ENCODE measurements at regions not wholly inside any gene's neighbourhood (a gene's known extent, or its start where the extent isn't known, plus 50 kb on each side); places are given as distances from the start of the nearest gene placed in this dataset.

DNA sequence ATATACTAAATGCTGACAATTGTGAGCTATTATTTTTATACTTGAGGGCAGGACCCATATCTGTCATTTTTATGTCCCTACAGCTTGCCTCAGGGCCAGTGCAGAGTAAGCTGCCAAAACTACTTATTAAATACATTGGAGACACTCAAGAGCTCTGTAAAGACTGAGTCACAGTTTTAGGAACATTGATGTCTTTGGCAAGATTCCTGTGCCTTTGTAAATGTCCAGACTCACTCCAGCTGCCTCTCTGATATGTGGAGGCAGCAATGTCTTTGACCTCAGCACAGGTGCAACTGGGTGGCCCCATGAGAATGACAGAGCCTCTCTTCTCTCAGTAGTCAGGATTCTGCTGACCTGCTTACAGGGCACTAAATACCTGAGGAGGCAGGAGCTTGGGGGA, 363.2 kb downstream of the OSTF1 start:
- Histone ChIP-seq H3K9me2 (ENCODE audit: insufficient read depth) (no peaks in the 10 kb centered on the region), H3F3A (ENCODE audit: insufficient read depth, low read depth) (no peaks in the 10 kb centered on the region), H3K9me3 (ENCODE audit: insufficient read depth, low read depth) (no peaks in the 10 kb centered on the region), H4K20me1 (ENCODE audit: insufficient read depth) (no peaks in the 10 kb centered on the region), H3K27ac (no peak overlapping the region), H2AFZ (no peak overlapping the region), H3K4me2 (no peak overlapping the region), H3K4me1 (replicated peaks; ENCODE audit: insufficient read depth) (no peaks in the 10 kb centered on the region), H3K36me3 (ENCODE audit: low read depth) (no peaks in the 10 kb centered on the region), H3K79me2 (ENCODE audit: low read depth) (no peaks in the 10 kb centered on the region), H3K27me3 (ENCODE audit: insufficient read depth, low read depth) (peaks cover 9% of the 10 kb centered on the region; the same call in 1 of the 2 replicates), H3K4me3 (no peak overlapping the region)
- ChIA-PET CTCF (no interaction called here), POLR2A (ENCODE audit: unreplicated experiment) (no interaction called here)
- peak in 1 of 2 experiments; percentile 42 for DNase-seq
- no TSS peak for BruUV-seq (replicated peaks)
- intact Hi-C loops (cut with micrococcal nuclease; ENCODE audit: unreplicated experiment), result no loop called here
- TF ChIP-seq, protein P1, sequence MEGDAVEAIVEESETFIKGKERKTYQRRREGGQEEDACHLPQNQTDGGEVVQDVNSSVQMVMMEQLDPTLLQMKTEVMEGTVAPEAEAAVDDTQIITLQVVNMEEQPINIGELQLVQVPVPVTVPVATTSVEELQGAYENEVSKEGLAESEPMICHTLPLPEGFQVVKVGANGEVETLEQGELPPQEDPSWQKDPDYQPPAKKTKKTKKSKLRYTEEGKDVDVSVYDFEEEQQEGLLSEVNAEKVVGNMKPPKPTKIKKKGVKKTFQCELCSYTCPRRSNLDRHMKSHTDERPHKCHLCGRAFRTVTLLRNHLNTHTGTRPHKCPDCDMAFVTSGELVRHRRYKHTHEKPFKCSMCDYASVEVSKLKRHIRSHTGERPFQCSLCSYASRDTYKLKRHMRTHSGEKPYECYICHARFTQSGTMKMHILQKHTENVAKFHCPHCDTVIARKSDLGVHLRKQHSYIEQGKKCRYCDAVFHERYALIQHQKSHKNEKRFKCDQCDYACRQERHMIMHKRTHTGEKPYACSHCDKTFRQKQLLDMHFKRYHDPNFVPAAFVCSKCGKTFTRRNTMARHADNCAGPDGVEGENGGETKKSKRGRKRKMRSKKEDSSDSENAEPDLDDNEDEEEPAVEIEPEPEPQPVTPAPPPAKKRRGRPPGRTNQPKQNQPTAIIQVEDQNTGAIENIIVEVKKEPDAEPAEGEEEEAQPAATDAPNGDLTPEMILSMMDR (conservative IDR thresholded peaks at IDR 0.05), result no peak
- TF ChIP-seq EZH2 (IDR thresholded peaks at IDR 0.05; ENCODE audit: low read depth), result no peak

DNA sequence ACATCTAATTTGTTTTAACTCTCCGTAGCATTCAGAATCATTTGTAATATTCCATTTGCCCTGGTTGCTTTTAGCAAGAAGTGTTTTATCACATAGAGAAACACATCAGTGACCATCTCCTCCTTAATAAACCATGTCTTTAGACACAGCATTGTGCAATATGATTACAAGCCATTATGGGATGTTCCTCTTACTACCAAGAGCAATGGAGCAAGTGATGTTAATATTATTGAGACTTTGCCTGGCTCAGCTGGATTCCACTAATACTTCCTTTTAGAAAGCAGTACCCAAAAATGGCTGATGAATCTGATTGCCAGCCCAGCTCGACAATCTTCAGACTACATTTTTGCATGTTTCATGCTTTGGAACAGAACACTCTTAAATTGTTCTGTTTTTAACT, 364.2 kb downstream of the OSTF1 start:
- Histone ChIP-seq H2AFZ (no peak overlapping the region), H4K20me1 (ENCODE audit: insufficient read depth) (no peaks in the 10 kb centered on the region), H3K4me1 (replicated peaks; ENCODE audit: insufficient read depth) (no peaks in the 10 kb centered on the region), H3K36me3 (ENCODE audit: low read depth) (no peaks in the 10 kb centered on the region), H3F3A (ENCODE audit: insufficient read depth, low read depth) (no peaks in the 10 kb centered on the region), H3K9me3 (ENCODE audit: insufficient read depth, low read depth) (no peaks in the 10 kb centered on the region), H3K27me3 (ENCODE audit: insufficient read depth, low read depth) (peaks cover 9% of the 10 kb centered on the region; the same call in 1 of the 2 replicates), H3K79me2 (ENCODE audit: low read depth) (no peaks in the 10 kb centered on the region), H3K27ac (no peak overlapping the region), H3K4me2 (no peak overlapping the region), H3K4me3 (no peak overlapping the region), H3K9me2 (ENCODE audit: insufficient read depth) (no peaks in the 10 kb centered on the region)
- intact Hi-C loops (cut with micrococcal nuclease; ENCODE audit: unreplicated experiment), result no loop called here
- DNase-seq, result no peak
- ChIA-PET CTCF (no interaction called here), POLR2A (ENCODE audit: unreplicated experiment) (no interaction called here)
- TF ChIP-seq, protein P1 (conservative IDR thresholded peaks at IDR 0.05), result no peak
- TF ChIP-seq EZH2 (IDR thresholded peaks at IDR 0.05; ENCODE audit: low read depth), result no peak
- no TSS peak for BruUV-seq (replicated peaks)

DNA sequence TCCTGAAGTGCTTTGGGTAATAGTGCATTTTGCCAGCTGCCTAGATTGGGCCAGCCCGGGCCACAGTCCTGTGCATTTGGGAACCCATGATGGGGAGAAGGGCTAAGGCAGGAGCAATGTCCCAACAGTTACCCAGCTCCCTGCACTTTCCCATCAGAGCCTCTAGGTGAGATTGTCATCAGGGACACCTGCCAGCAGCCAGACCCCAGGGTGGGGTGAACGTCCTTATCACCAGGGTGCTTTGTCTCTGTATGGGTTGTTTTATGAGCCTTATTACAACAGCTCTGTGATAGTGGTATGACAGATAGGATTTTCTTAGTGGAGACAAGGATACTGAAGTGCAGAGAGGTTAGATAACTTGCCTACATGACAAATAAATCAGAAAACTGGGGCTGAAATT, 365.7 kb downstream of the OSTF1 start:
- Histone ChIP-seq H3K27me3 (ENCODE audit: insufficient read depth, low read depth) (peaks cover 9% of the 10 kb centered on the region; the same call in 1 of the 2 replicates), H3K27ac (no peak overlapping the region), H3K4me2 (no peak overlapping the region), H3K4me1 (replicated peaks; ENCODE audit: insufficient read depth) (no peaks in the 10 kb centered on the region), H3F3A (ENCODE audit: insufficient read depth, low read depth) (no peaks in the 10 kb centered on the region), H3K9me2 (ENCODE audit: insufficient read depth) (no peaks in the 10 kb centered on the region), H3K4me3 (no peak overlapping the region), H2AFZ (no peak overlapping the region), H3K9me3 (ENCODE audit: insufficient read depth, low read depth) (no peaks in the 10 kb centered on the region), H3K79me2 (ENCODE audit: low read depth) (no peaks in the 10 kb centered on the region), H3K36me3 (ENCODE audit: low read depth) (no peaks in the 10 kb centered on the region), H4K20me1 (ENCODE audit: insufficient read depth) (no peaks in the 10 kb centered on the region)
- TF ChIP-seq EZH2 (IDR thresholded peaks at IDR 0.05; ENCODE audit: low read depth), result no peak
- TF ChIP-seq, protein P1 (conservative IDR thresholded peaks at IDR 0.05), result no peak
- no TSS peak for BruUV-seq (replicated peaks)
- POLR2A ChIA-PET (ENCODE audit: unreplicated experiment), result no interaction called here
- intact Hi-C loops (cut with micrococcal nuclease; ENCODE audit: unreplicated experiment), result no loop called here
- CTCF ChIA-PET, result no interaction called here
- DNase-seq, result no peak
